ENCODE measurements at regions not wholly inside any gene's neighbourhood (a gene's known extent, or its start where the extent isn't known, plus 50 kb on each side); places are given as distances from the start of the nearest gene placed in this dataset.

DNA sequence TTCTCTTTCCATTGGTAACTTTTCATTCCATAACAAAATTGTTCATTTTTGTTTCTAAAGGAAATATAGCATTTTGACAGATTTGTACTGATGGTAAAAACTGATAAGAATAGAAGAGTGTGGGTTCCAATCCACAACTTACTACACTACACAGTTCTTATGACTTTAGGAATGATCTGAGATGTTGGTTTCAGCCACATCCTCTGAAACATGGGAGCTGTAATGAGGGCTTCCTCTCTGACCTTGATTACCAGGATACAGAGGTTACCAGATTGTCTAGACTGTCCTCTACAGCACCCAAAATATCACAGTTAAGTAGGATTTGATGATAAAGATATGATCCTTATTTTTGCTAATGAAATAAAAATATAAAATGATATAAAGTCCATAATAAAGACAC lies 1184.6 kb downstream of the FLRT2 start:
- Histone ChIP-seq H3K9me2 (ENCODE audit: insufficient read depth) (no peaks in the 10 kb centered on the region; the same call in 1 of the 2 replicates), H3F3A (replicated peaks; ENCODE audit: low read depth) (no peaks in the 10 kb centered on the region), H4K20me1 (replicated peaks; ENCODE audit: insufficient read depth) (no peaks in the 10 kb centered on the region), H2AFZ (no peak overlapping the region), H3K27ac (ENCODE audit: low read depth) (no peak overlapping the region), H3K79me2 (replicated peaks; ENCODE audit: insufficient read depth) (no peaks in the 10 kb centered on the region), H3K4me3 (no peak overlapping the region), H3K27me3 (ENCODE audit: insufficient read depth) (no peaks in the 10 kb centered on the region), H3K4me2 (no peak overlapping the region), H3K4me1 (ENCODE audit: insufficient read depth) (peaks cover 4% of the 10 kb centered on the region), H3K36me3 (ENCODE audit: insufficient read depth) (no peaks in the 10 kb centered on the region)
- no peak for TF ChIP-seq REST (IDR thresholded peaks at IDR 0.05; ENCODE audit: unreplicated experiment)
- TF ChIP-seq, protein P1, sequence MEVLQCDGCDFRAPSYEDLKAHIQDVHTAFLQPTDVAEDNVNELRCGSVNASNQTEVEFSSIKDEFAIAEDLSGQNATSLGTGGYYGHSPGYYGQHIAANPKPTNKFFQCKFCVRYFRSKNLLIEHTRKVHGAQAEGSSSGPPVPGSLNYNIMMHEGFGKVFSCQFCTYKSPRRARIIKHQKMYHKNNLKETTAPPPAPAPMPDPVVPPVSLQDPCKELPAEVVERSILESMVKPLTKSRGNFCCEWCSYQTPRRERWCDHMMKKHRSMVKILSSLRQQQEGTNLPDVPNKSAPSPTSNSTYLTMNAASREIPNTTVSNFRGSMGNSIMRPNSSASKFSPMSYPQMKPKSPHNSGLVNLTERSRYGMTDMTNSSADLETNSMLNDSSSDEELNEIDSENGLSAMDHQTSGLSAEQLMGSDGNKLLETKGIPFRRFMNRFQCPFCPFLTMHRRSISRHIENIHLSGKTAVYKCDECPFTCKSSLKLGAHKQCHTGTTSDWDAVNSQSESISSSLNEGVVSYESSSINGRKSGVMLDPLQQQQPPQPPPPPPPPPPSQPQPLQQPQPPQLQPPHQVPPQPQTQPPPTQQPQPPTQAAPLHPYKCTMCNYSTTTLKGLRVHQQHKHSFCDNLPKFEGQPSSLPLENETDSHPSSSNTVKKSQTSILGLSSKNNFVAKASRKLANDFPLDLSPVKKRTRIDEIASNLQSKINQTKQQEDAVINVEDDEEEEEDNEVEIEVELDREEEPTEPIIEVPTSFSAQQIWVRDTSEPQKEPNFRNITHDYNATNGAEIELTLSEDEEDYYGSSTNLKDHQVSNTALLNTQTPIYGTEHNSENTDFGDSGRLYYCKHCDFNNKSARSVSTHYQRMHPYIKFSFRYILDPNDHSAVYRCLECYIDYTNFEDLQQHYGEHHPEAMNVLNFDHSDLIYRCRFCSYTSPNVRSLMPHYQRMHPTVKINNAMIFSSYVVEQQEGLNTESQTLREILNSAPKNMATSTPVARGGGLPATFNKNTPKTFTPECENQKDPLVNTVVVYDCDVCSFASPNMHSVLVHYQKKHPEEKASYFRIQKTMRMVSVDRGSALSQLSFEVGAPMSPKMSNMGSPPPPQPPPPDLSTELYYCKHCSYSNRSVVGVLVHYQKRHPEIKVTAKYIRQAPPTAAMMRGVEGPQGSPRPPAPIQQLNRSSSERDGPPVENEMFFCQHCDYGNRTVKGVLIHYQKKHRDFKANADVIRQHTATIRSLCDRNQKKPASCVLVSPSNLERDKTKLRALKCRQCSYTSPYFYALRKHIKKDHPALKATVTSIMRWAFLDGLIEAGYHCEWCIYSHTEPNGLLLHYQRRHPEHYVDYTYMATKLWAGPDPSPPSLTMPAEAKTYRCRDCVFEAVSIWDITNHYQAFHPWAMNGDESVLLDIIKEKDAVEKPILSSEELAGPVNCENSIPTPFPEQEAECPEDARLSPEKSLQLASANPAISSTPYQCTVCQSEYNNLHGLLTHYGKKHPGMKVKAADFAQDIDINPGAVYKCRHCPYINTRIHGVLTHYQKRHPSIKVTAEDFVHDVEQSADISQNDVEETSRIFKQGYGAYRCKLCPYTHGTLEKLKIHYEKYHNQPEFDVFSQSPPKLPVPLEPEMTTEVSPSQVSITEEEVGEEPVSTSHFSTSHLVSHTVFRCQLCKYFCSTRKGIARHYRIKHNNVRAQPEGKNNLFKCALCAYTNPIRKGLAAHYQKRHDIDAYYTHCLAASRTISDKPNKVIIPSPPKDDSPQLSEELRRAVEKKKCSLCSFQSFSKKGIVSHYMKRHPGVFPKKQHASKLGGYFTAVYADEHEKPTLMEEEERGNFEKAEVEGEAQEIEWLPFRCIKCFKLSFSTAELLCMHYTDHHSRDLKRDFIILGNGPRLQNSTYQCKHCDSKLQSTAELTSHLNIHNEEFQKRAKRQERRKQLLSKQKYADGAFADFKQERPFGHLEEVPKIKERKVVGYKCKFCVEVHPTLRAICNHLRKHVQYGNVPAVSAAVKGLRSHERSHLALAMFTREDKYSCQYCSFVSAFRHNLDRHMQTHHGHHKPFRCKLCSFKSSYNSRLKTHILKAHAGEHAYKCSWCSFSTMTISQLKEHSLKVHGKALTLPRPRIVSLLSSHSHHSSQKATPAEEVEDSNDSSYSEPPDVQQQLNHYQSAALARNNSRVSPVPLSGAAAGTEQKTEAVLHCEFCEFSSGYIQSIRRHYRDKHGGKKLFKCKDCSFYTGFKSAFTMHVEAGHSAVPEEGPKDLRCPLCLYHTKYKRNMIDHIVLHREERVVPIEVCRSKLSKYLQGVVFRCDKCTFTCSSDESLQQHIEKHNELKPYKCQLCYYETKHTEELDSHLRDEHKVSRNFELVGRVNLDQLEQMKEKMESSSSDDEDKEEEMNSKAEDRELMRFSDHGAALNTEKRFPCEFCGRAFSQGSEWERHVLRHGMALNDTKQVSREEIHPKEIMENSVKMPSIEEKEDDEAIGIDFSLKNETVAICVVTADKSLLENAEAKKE (CRISPR knock-in tag; IDR thresholded peaks at IDR 0.05): no peak
- TF ChIP-seq POLR2AphosphoS5 (IDR thresholded peaks at IDR 0.05; ENCODE audit: low read depth): no peak
- TF ChIP-seq JUNB (IDR thresholded peaks at IDR 0.05; ENCODE audit: unreplicated experiment): no peak
- TF ChIP-seq, protein P2, sequence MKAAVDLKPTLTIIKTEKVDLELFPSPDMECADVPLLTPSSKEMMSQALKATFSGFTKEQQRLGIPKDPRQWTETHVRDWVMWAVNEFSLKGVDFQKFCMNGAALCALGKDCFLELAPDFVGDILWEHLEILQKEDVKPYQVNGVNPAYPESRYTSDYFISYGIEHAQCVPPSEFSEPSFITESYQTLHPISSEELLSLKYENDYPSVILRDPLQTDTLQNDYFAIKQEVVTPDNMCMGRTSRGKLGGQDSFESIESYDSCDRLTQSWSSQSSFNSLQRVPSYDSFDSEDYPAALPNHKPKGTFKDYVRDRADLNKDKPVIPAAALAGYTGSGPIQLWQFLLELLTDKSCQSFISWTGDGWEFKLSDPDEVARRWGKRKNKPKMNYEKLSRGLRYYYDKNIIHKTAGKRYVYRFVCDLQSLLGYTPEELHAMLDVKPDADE (IDR thresholded peaks at IDR 0.05): no peak
- no peak for TF ChIP-seq CREB1 (CRISPR knock-in tag; IDR thresholded peaks at IDR 0.05; ENCODE audit: low read depth)
- no peak for TF ChIP-seq CTCF (conservative IDR thresholded peaks at IDR 0.05; ENCODE audit: low read depth in 2 of 2)
- TF ChIP-seq NANOG (IDR thresholded peaks at IDR 0.05; ENCODE audit: borderline replicate concordance): no peak
- TF ChIP-seq ZNF114 (CRISPR knock-in tag; IDR thresholded peaks at IDR 0.05): no peak
- no peak for TF ChIP-seq EZH2 (IDR thresholded peaks at IDR 0.05; ENCODE audit: low read depth, unreplicated experiment)
- TF ChIP-seq EZH2phosphoT487 (IDR thresholded peaks at IDR 0.05; ENCODE audit: unreplicated experiment): no peak
- TF ChIP-seq STAT1 (IDR thresholded peaks at IDR 0.05; ENCODE audit: unreplicated experiment): no peak
- no peak for TF ChIP-seq ZNF331 (CRISPR knock-in tag; IDR thresholded peaks at IDR 0.05; ENCODE audit: low read depth)
- Mint-ChIP-seq H3K27ac (no peak overlapping the region), H3K9me3 (no peaks in the 10 kb centered on the region), H3K27me3 (ENCODE audit: insufficient read depth, low read depth, poor library complexity) (no peaks in the 10 kb centered on the region), H3K4me3 (no peak overlapping the region), H3K4me1 (peaks cover 6% of the 10 kb centered on the region; the same call in 2 of the 3 replicates), H3K36me3 (ENCODE audit: low read depth) (no peaks in the 10 kb centered on the region)
- ATAC-seq (no peak), DNase-seq (ENCODE audit: low spot score) (no peak)

Measured in GM23338 (cell line).